CD4-positive, alpha-beta T cell treated with Interleukin-12 subunit alpha and Interleukin-12 subunit beta, for 1 hour (primary cell): ENCODE measurements at regions not wholly inside any gene's neighbourhood (a gene's known extent, or its start where the extent isn't known, plus 50 kb on each side); places are given as distances from the start of the nearest gene placed in this dataset.
"Not testable (repeated sequence)": the region's sequence is repeated elsewhere in the genome, so short reads cannot be mapped to it uniquely, and the experiment has no call there.

Experiments
- DNase-seq: peaks from one replicate; pipeline ENCODE4 v3.0.0-alpha.2; 2020

- not testable (repeated sequence) for DNase-seq
These were observed 395.3 kb upstream of the ZNF337 start for GRCh38 chr20:26091921-26092320.

DNA sequence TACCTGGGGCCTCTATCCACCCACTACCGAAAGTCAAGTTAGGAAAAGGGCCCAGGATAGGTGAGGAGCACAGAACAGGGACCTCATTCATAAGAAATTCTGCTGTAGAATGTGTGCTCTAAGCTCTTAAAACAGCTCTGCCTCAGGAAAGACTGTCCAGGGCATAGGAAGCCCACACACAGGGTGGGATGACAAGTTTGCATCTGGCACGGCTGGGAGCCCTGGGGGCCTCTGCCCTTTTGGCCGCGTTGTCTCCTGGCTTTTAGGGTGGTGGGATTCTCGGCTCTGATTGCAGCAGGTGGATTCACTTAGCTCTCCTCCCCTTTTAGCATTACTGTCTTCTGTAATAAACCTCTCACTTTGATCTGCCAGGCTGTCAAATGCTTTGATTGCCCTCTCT, 389.5 kb upstream of the ZNF337 start:
- DNase-seq, result not testable (repeated sequence)

DNA sequence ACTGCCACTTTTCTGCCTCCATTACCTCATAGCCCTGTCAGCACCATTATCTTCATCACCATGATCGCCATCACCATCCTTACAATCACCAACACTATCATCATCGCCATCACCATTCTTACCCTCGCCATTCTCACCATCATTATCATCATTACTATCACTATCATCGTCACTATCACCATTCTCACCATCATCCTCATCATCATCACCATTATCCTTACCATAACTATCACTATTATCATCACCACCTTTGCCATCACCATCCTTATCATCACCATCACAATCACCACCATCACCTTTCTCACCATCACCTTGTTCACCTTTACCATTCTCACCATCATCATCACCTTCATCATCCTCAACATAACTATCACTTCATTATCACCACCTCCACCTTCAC, 377.3 kb upstream of the ZNF337 start:
- not testable (repeated sequence) for DNase-seq

- DNase-seq, result not testable (repeated sequence)
These were observed 362.7 kb upstream of the ZNF337 start for GRCh38 chr20:26059324-26059723.

- DNase-seq, result not testable (repeated sequence)
These were observed 361.8 kb upstream of the ZNF337 start for GRCh38 chr20:26058446-26058845.

GRCh38 chr20:26057135-26057752, 360.6 kb upstream of the ZNF337 start:
- DNase-seq, result not testable (repeated sequence)

GRCh38 chr20:26025792-26026191, 329.1 kb upstream of the ZNF337 start:
- DNase-seq, result not testable (repeated sequence)

GRCh38 chr20:26010942-26011276, 314.3 kb upstream of the ZNF337 start:
- DNase-seq, result not testable (repeated sequence)

DNA sequence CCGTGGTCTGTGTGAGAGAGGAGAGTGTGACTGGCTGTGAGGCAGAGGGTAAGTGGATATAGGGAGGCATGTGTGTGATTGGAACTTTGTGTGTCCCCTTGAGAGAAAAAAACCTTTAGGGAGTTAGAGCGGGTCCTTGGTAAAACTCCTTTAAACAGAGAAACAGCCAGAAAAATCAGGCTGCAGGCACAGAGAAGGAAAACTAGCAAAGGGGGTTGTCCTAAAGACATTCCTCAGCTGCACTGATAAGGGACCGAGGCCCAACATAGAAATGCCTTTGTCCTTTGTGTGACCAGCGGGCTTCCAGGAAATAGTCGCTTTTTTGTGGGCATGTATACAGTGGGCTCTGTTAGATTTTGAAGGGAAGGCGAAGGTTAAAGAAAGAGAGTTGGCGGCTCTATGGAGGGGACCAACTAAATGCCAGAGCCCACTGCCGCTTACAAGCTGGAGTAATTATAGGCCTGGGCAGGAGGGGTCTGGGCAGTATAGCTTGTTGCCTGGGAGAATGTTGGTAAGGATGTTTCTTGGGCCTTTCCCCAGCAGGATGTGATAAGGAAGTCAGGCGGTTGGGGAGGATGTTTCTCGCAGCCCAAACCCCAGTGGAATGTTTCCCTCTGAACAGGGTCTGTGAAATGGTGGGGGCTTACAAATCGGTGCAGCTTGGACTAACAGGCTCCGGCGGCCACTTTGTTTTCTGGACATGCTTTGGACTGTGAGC, 313.7 kb upstream of the ZNF337 start:
- DNase-seq, result not testable (repeated sequence)

DNA sequence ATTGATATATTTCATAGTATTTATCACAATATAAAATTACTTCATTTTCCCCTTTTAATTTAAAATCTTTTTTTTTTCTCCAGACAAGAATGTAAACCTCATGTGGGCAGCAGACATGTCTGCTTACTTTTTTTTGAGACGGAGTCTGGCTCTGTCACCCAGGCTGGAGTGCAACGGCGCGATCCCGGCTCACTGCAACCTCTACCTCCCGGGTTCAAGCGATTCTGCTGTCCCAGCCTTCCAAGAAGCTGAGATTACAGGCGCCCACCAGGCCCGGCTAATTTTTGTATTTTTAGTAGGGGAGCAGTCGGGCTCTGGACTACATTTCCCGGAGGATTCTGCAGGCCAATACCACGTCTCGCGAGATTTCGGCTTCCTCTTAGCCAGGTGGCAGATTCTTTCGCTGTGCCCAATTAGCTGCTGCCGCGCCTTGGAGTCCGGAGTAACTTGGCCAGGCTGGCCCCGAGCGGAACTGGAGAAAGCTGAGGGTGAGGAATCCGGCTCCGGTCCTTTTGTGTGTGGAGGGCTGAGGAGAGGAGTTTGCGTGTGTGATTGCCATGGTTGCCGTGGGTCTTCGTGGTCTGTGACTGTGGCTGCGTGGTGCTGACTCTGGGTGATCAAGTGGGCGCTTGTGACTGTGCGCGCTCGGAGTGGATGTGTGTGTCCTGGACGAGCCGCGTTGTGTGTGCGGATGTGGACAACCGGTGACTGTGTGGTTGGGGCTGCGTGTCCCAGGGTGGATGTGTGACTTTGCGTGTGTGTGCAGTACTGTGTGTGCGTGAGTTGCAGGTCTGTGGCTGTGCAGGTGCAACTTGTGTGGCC, 313.0 kb upstream of the ZNF337 start:
- DNase-seq, result peak; percentile 73

DNA sequence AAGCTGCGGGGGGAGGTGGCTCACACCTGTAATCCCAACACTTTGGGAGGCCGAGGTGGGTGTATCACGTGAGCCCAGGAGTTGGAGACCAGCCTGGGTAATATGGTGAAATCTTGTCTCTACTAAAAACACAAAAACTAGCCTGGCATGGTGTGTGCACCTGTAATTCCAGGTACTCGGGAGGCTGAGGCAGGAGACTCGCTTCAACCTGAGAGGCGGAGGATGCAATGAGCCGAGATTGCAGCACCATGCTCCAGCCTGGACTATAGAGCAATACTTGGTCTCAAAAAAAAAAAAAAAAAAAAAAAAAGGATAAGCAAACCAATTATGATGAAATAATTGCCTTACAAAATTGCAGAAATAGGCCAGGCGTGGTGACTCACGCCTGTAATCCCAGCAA, 311.4 kb upstream of the ZNF337 start:
- not testable (repeated sequence) for DNase-seq

GRCh38 chr20:26006164-26006563, 309.5 kb upstream of the ZNF337 start:
- DNase-seq, result not testable (repeated sequence)

DNA sequence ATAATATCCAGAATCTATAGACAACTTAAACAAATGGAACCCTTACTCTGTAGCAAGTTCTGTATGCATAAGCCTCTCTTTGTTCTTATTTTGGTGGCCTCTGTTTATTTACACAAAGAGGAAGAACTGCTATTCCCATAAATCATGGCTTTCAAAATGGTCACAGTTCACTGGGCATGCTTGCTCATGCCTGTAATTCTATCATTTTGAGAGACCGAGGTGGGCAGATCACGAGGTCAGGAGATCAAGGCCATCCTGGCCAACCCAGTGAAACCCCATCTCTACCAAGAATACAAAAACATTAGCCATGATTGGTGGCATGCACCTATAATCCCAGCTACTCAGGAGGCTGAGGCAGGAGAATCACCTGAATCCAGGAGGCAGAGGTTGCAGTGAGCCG, 307.3 kb upstream of the ZNF337 start:
- not testable (repeated sequence) for DNase-seq

- DNase-seq, result not testable (repeated sequence)
These were observed 300.9 kb upstream of the ZNF337 start for GRCh38 chr20:25997367-25998038.

GRCh38 chr20:25992146-25992545, 295.5 kb upstream of the ZNF337 start:
- DNase-seq, result no peak

- no peak for DNase-seq
These were observed 295.1 kb upstream of the ZNF337 start for GRCh38 chr20:25991756-25992130.

DNA sequence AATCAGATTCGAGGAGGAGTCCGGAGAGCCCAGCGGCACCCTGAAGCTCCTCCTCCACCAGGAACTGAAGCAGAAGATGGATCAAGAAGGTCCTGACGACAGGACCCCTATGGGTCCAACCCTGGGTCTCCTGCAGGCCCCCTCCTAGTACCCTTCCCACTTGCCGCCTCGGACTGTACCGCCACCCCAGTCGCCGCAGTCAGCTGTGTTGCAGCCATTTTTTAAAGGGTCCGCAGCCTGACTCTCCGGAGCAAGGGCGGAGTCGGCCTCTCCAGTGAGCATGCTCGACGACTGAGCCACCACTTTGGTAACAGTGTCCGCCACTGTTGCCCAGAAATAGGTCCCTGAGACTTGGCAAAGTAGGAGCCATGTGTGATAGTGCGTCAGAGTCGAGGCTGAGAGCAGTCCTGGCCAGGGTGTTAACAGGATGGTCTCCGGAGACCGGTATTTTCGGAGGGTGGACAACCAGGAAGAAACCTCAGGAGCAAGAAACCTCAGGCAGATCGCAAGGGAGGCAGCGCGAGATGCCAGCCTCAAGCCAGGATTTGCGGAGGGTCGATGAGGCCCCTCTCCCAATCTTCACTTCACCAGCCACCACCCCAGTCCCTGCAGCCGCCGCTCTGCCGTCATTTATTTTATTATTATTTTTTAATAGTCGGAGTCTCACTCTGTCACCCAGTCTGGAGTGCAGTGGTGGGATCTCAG, 294.6 kb upstream of the ZNF337 start:
- no peak for DNase-seq

GRCh38 chr20:25989686-25990085, 293.0 kb upstream of the ZNF337 start:
- DNase-seq, result not testable (repeated sequence)

DNA sequence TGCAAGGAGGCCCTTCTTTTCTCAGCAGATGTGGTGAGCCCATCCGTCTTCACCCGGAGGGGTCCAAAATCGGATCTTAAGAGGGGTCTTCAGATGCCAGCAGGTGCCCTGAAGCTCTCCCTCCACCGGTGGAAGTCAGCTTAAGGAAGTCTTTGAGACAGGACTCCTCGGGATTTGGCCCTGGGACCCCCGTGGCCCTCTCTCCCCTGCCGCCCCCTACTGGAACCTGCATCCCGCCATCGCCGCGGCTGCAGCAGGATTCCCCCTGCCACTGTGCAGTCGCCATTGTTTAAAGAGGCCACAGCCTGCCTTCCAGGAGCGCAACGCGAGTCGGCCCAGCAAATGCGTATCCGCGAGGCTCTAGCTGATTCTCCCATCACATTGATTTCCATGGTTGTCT, 292.5 kb upstream of the ZNF337 start:
- no peak for DNase-seq

- not testable (repeated sequence) for DNase-seq
These were observed 291.4 kb upstream of the ZNF337 start for GRCh38 chr20:25987928-25988560.

- DNase-seq, result peak; percentile 60
These were observed 290.6 kb upstream of the ZNF337 start for GRCh38 chr20:25987073-25987927.
